ENCODE measurements at regions not wholly inside any gene's neighbourhood (a gene's known extent, or its start where the extent isn't known, plus 50 kb on each side); places are given as distances from the start of the nearest gene placed in this dataset.

GRCh38 chr5:72598401-72599064 lies 91.3 kb upstream of the ZNF366 start:
- TF ChIP-seq CTCF (IDR thresholded peaks at IDR 0.05) (no peak), POLR2A (IDR thresholded peaks at IDR 0.05) (no peak)
